ENCODE measurements at regions not wholly inside any gene's neighbourhood (a gene's known extent, or its start where the extent isn't known, plus 50 kb on each side); places are given as distances from the start of the nearest gene placed in this dataset.
A peak's percentile ranks its signal among the peaks of the same experiment; 100 is the strongest.

- no peak overlapping the region for H3K4me3 ChIP-seq (ENCODE audit: low read length)
- no peak overlapping the region for H3K9ac ChIP-seq (ENCODE audit: low read length)
These were observed 461.1 kb downstream of the ARL4A start for GRCh38 chr7:13148548-13148947.

GRCh38 chr7:13151978-13152377, 464.5 kb downstream of the ARL4A start:
- Histone ChIP-seq H3K27me3 (replicated peaks; ENCODE audit: control insufficient read depth, insufficient read depth, low read length) (no peaks in the 10 kb centered on the region), H3K9me3 (ENCODE audit: control insufficient read depth, low read length) (no peaks in the 10 kb centered on the region), H3K4me1 (ENCODE audit: control insufficient read depth, insufficient read depth, low read length) (no peaks in the 10 kb centered on the region), H3K36me3 (ENCODE audit: control insufficient read depth, insufficient read depth, low read length, severe bottlenecking) (no peaks in the 10 kb centered on the region), H3K4me3 (ENCODE audit: low read length) (no peak overlapping the region), H3K9ac (ENCODE audit: low read length) (no peak overlapping the region)
- DNase-seq (ENCODE audit: low read depth): no peak

More at GRCh38 chr7:13148548-13148947, 461.1 kb downstream of the ARL4A start:
- DNase-seq (ENCODE audit: low read depth): no peak
- H3K36me3 ChIP-seq (ENCODE audit: control insufficient read depth, insufficient read depth, low read length, severe bottlenecking): no peaks in the 10 kb centered on the region
- H3K4me1 ChIP-seq (ENCODE audit: control insufficient read depth, insufficient read depth, low read length): peaks cover 9% of the 10 kb centered on the region
- no peaks in the 10 kb centered on the region for H3K27me3 ChIP-seq (replicated peaks; ENCODE audit: control insufficient read depth, insufficient read depth, low read length)
- no peaks in the 10 kb centered on the region for H3K9me3 ChIP-seq (ENCODE audit: control insufficient read depth, low read length)

- no peaks in the 10 kb centered on the region for H3K4me1 ChIP-seq (ENCODE audit: control insufficient read depth, insufficient read depth, low read length)
- H3K9ac ChIP-seq (ENCODE audit: low read length): no peak overlapping the region
- no peaks in the 10 kb centered on the region for H3K36me3 ChIP-seq (ENCODE audit: control insufficient read depth, insufficient read depth, low read length, severe bottlenecking)
- no peaks in the 10 kb centered on the region for H3K9me3 ChIP-seq (ENCODE audit: control insufficient read depth, low read length)
- no peak for DNase-seq (ENCODE audit: low read depth)
- no peak overlapping the region for H3K4me3 ChIP-seq (ENCODE audit: low read length)
- no peaks in the 10 kb centered on the region for H3K27me3 ChIP-seq (replicated peaks; ENCODE audit: control insufficient read depth, insufficient read depth, low read length)
These were observed 465.3 kb downstream of the ARL4A start for GRCh38 chr7:13152755-13153154.

- no peaks in the 10 kb centered on the region for H3K4me1 ChIP-seq (ENCODE audit: control insufficient read depth, insufficient read depth, low read length)
These were observed 465.8 kb downstream of the ARL4A start for GRCh38 chr7:13153266-13153665.

GRCh38 chr7:13153742-13154141, 466.3 kb downstream of the ARL4A start:
- no peaks in the 10 kb centered on the region for H3K36me3 ChIP-seq (ENCODE audit: control insufficient read depth, insufficient read depth, low read length, severe bottlenecking)
- no peak overlapping the region for H3K4me3 ChIP-seq (ENCODE audit: low read length)
- no peak overlapping the region for H3K9ac ChIP-seq (ENCODE audit: low read length)
- H3K9me3 ChIP-seq (ENCODE audit: control insufficient read depth, low read length): no peaks in the 10 kb centered on the region
- H3K4me1 ChIP-seq (ENCODE audit: control insufficient read depth, insufficient read depth, low read length): no peaks in the 10 kb centered on the region
- DNase-seq (ENCODE audit: low read depth): peak; percentile 4
- H3K27me3 ChIP-seq (replicated peaks; ENCODE audit: control insufficient read depth, insufficient read depth, low read length): no peaks in the 10 kb centered on the region

More at GRCh38 chr7:13153266-13153665, 465.8 kb downstream of the ARL4A start:
- Histone ChIP-seq H3K27me3 (replicated peaks; ENCODE audit: control insufficient read depth, insufficient read depth, low read length) (no peaks in the 10 kb centered on the region), H3K4me3 (ENCODE audit: low read length) (no peak overlapping the region), H3K36me3 (ENCODE audit: control insufficient read depth, insufficient read depth, low read length, severe bottlenecking) (no peaks in the 10 kb centered on the region), H3K9ac (ENCODE audit: low read length) (no peak overlapping the region), H3K9me3 (ENCODE audit: control insufficient read depth, low read length) (no peaks in the 10 kb centered on the region)
- no peak for DNase-seq (ENCODE audit: low read depth)

GRCh38 chr7:13155188-13155587, 467.8 kb downstream of the ARL4A start:
- H3K4me3 ChIP-seq (ENCODE audit: low read length): no peak overlapping the region
- no peak for DNase-seq (ENCODE audit: low read depth)
- H3K9me3 ChIP-seq (ENCODE audit: control insufficient read depth, low read length): no peaks in the 10 kb centered on the region
- H3K9ac ChIP-seq (ENCODE audit: low read length): no peak overlapping the region
- no peaks in the 10 kb centered on the region for H3K27me3 ChIP-seq (replicated peaks; ENCODE audit: control insufficient read depth, insufficient read depth, low read length)
- no peaks in the 10 kb centered on the region for H3K4me1 ChIP-seq (ENCODE audit: control insufficient read depth, insufficient read depth, low read length)
- H3K36me3 ChIP-seq (ENCODE audit: control insufficient read depth, insufficient read depth, low read length, severe bottlenecking): no peaks in the 10 kb centered on the region

GRCh38 chr7:13159003-13159402, 471.6 kb downstream of the ARL4A start:
- Histone ChIP-seq H3K27me3 (replicated peaks; ENCODE audit: control insufficient read depth, insufficient read depth, low read length) (no peaks in the 10 kb centered on the region), H3K36me3 (ENCODE audit: control insufficient read depth, insufficient read depth, low read length, severe bottlenecking) (no peaks in the 10 kb centered on the region), H3K4me1 (ENCODE audit: control insufficient read depth, insufficient read depth, low read length) (no peaks in the 10 kb centered on the region), H3K4me3 (ENCODE audit: low read length) (no peak overlapping the region), H3K9me3 (ENCODE audit: control insufficient read depth, low read length) (no peaks in the 10 kb centered on the region), H3K9ac (ENCODE audit: low read length) (no peak overlapping the region)
- DNase-seq (ENCODE audit: low read depth): no peak

GRCh38 chr7:13159467-13160184, 472.2 kb downstream of the ARL4A start:
- Histone ChIP-seq H3K9me3 (ENCODE audit: control insufficient read depth, low read length) (no peaks in the 10 kb centered on the region), H3K9ac (ENCODE audit: low read length) (no peak overlapping the region), H3K4me1 (ENCODE audit: control insufficient read depth, insufficient read depth, low read length) (no peaks in the 10 kb centered on the region), H3K4me3 (ENCODE audit: low read length) (no peak overlapping the region), H3K36me3 (ENCODE audit: control insufficient read depth, insufficient read depth, low read length, severe bottlenecking) (no peaks in the 10 kb centered on the region), H3K27me3 (replicated peaks; ENCODE audit: control insufficient read depth, insufficient read depth, low read length) (no peaks in the 10 kb centered on the region)
- no peak for DNase-seq (ENCODE audit: low read depth)

- Histone ChIP-seq H3K4me3 (ENCODE audit: low read length) (no peak overlapping the region), H3K27me3 (replicated peaks; ENCODE audit: control insufficient read depth, insufficient read depth, low read length) (no peaks in the 10 kb centered on the region), H3K9me3 (ENCODE audit: control insufficient read depth, low read length) (no peaks in the 10 kb centered on the region), H3K36me3 (ENCODE audit: control insufficient read depth, insufficient read depth, low read length, severe bottlenecking) (no peaks in the 10 kb centered on the region), H3K4me1 (ENCODE audit: control insufficient read depth, insufficient read depth, low read length) (no peaks in the 10 kb centered on the region), H3K9ac (ENCODE audit: low read length) (no peak overlapping the region)
- no peak for DNase-seq (ENCODE audit: low read depth)
These were observed 473.7 kb downstream of the ARL4A start for GRCh38 chr7:13161125-13161524.

- Histone ChIP-seq H3K4me1 (ENCODE audit: control insufficient read depth, insufficient read depth, low read length) (no peaks in the 10 kb centered on the region), H3K4me3 (ENCODE audit: low read length) (no peak overlapping the region), H3K27me3 (replicated peaks; ENCODE audit: control insufficient read depth, insufficient read depth, low read length) (no peaks in the 10 kb centered on the region), H3K9me3 (ENCODE audit: control insufficient read depth, low read length) (no peaks in the 10 kb centered on the region), H3K36me3 (ENCODE audit: control insufficient read depth, insufficient read depth, low read length, severe bottlenecking) (no peaks in the 10 kb centered on the region), H3K9ac (ENCODE audit: low read length) (no peak overlapping the region)
- DNase-seq (ENCODE audit: low read depth): no peak
These were observed 478.4 kb downstream of the ARL4A start for GRCh38 chr7:13165854-13166253.

- H3K4me1 ChIP-seq (ENCODE audit: control insufficient read depth, insufficient read depth, low read length): no peaks in the 10 kb centered on the region
- no peak for DNase-seq (ENCODE audit: low read depth)
- H3K36me3 ChIP-seq (ENCODE audit: control insufficient read depth, insufficient read depth, low read length, severe bottlenecking): no peaks in the 10 kb centered on the region
- no peak overlapping the region for H3K4me3 ChIP-seq (ENCODE audit: low read length)
- no peaks in the 10 kb centered on the region for H3K9me3 ChIP-seq (ENCODE audit: control insufficient read depth, low read length)
- H3K27me3 ChIP-seq (replicated peaks; ENCODE audit: control insufficient read depth, insufficient read depth, low read length): no peaks in the 10 kb centered on the region
- no peak overlapping the region for H3K9ac ChIP-seq (ENCODE audit: low read length)
These were observed 479.4 kb downstream of the ARL4A start for GRCh38 chr7:13166801-13167200.

GRCh38 chr7:13169356-13169755, 481.9 kb downstream of the ARL4A start:
- Histone ChIP-seq H3K4me1 (ENCODE audit: control insufficient read depth, insufficient read depth, low read length) (no peaks in the 10 kb centered on the region), H3K4me3 (ENCODE audit: low read length) (no peak overlapping the region), H3K36me3 (ENCODE audit: control insufficient read depth, insufficient read depth, low read length, severe bottlenecking) (no peaks in the 10 kb centered on the region), H3K9me3 (ENCODE audit: control insufficient read depth, low read length) (no peaks in the 10 kb centered on the region), H3K9ac (ENCODE audit: low read length) (no peak overlapping the region), H3K27me3 (replicated peaks; ENCODE audit: control insufficient read depth, insufficient read depth, low read length) (no peaks in the 10 kb centered on the region)
- DNase-seq (ENCODE audit: low read depth): no peak
